ENCODE measurements at regions not wholly inside any gene's neighbourhood (a gene's known extent, or its start where the extent isn't known, plus 50 kb on each side); places are given as distances from the start of the nearest gene placed in this dataset.

DNA sequence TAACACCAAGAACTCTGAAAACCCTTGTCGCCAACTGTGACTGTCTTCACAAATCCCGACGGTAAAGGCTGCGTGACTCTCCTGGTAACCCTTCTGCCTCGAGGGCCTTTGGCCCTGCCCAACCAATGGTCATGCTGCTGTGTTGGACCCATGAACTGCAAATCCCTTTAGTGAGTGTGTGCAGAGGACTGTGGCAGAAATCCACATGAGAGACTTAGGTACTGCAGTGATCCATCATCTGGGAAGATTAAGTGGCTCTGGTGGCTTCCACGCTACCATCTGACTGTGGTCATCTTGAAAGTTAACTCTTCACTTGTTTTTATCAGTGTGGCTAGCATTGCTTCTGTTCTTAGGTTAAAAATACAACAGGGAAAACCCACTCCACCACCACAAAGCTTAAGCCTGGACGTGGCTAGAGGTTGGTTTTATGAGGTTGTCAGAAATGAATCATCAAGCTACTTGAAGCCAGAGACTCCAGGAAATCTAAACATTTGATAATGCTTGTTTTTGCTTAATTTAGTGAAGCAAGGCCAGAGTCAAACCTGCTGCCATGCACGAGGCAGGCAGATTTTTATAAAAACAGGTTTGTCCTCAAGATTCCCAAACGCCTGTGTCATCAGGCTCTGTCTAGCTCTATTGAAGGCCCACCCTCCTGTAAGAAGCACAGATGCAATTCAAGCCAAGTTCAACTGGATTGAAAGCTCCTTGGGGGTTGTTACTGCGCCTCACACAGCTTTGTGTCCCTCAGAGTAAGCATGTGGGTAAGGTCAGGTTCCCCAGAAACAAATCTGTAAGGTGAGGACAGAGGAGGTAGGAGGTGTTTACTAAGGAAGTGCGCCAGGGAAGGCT is 52.7 kb upstream of the ERCC6L2 start:
- FAIRE-seq = no peak

DNA sequence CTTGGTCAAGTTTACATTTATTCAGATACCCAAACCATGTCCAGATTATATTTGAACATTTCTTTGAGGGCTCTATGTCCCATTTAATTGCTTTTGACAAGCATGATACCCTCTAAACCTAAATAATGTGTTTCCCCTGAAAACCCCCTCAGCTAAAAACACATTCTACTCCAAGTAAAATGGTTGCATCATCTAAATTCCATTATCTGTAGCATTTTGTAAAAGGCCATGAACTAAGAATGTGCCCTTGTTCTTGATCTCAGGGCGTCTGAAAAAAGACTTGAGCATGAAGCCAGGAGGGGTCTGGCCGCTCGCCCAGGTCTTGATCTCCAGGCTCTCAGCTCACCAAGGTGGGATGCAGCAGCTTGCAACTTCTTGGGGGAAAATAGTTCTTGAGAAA is 53.5 kb upstream of the ERCC6L2 start:
- FAIRE-seq = no peak

GRCh38 chr9:95820074-95820473 is 55.4 kb upstream of the ERCC6L2 start:
- FAIRE-seq = no peak

GRCh38 chr9:95819636-95820035 is 55.9 kb upstream of the ERCC6L2 start:
- FAIRE-seq = no peak

DNA sequence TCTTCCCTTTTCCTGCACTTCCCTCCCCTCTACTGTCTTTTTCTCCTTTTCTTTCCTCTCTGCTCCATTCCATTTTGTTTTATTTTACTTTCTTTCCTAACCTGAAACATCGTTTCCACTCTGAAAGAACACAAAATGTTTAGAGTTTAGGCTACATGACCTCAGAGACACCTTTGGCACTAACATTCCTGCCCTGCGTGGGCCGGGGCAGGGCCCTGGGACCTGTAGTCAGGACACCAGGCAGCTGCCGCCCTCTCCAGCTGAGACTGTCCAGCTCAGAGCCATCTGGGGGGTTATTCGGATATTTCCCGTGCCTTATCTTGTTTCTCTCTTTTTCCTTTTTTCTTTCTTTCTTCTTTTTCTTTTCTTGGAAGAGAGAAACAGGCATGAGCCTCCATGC is 58.3 kb upstream of the ERCC6L2 start:
- no peak for FAIRE-seq

GRCh38 chr9:95816716-95817115 is 58.8 kb upstream of the ERCC6L2 start:
- no peak for FAIRE-seq

DNA sequence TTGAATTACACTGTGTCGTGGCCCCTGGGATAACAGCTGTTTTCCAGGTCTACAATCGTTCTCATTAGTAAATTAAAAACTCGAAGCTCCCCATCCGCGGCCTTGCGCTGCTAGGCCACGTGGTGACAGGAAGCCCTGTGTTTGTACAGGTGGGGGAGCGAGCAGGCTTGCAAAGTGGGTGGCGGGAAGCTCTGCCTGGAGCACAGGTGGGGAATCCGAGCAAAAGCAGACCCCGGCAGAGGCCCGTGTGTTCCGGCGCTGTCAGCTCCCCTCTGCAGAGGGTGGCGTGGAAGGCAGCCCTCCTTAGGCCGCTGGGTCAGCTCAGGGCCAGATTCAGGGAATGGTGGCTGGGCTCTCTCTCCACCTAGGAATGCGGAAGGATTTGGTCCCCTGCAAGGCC is 59.5 kb upstream of the ERCC6L2 start:
- no peak for FAIRE-seq

DNA sequence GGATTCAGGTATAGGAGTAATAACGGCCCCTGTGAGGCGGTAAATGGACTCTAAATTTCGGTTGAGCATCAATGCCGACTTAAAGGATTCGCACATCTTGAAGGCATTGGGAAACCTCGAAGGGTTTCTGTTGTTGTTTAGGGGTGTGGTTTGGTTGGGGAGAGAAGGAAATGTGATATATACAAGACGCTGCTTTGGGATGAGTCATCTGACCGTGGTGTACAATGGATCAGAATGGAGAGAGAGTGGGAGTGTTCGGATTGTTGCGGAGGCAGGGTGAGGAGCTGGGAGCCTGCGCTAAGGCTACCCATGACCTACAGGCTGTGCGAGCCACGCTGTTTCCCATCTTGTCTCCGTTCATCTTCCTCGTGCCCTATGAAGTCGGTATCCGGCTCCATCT is 60.4 kb upstream of the ERCC6L2 start:
- no peak for FAIRE-seq

GRCh38 chr9:95813923-95814322 is 61.6 kb upstream of the ERCC6L2 start:
- no peak for FAIRE-seq

DNA sequence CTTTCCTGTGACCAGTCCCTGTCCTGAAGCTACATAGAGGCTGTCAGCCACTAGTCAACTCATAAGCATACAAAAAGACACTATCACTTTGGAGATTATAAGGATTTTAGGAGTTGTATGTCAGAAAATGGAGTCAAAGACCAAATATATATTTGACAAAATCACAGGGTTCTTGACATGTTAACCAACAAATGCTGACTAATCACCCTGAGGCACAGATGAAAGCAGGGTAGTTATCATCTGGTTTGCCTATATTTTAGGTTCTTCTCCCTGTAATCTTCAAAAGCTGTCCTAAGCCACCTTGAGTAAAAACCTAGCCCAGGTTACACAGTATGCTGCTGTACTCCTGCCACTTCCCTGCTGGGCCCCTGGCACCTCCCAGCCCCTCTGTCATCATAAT is 64.7 kb upstream of the ERCC6L2 start:
- no peak for FAIRE-seq

DNA sequence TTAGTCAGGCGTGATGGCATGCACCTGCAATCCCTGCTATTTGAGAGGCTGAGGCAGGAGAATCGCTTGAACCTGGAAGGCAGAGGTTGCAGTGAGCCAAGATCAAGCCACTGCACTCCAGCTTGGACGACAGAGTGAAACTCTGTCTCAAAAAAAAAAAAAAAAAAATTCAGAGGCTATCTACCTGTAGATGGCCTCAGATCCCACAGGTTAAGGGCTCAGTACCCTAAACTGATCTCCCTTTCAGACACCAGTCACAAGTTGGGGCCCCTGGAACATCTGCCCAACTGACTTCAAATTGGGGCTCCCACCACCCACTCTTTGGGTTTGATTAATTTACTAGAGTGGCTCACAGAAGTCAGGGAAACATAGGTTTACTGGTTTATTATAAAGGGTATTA is 65.4 kb upstream of the ERCC6L2 start:
- no peak for FAIRE-seq

GRCh38 chr9:95809686-95810085 is 65.8 kb upstream of the ERCC6L2 start:
- FAIRE-seq = no peak

DNA sequence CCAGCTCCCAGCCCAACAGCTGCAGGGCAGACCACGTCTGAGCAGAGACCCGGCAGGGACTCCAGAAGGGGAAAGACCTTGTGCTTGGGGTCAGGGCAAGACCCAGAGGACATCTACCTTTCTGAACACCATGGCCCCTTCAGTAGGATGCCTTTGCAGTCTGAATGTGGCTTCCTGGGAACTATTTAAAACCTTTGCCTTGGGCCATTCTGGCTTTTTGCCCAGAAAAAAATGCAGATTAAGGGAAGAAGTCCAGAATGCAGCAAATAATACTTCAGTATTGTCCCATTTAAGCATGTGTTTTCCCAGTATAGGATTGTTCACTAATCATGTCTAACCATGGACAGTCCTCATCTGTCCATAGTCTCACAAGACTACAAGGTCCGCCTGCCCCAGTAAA is 67.5 kb upstream of the ERCC6L2 start:
- FAIRE-seq = no peak

- no peak for FAIRE-seq
These were observed 68.1 kb upstream of the ERCC6L2 start for GRCh38 chr9:95807326-95807947.

DNA sequence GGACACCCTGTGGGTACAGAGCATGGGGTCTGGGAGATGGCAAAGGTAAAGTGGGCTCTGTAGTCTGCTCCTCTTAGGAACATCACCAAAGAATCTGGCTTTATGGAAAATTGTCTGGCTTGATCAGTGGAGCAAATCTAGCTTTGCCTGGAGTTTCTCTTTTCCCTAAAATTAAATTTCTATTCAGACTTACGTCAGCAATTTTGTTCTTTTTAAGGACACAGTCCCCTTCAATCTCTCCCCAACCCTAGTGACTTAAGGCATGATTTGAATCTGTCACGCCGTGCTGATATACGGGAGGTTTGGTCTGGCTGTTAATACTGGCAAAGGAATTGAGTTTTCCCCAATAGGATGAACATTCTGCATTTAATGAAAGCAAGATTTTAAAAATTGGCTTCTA is 72.3 kb upstream of the ERCC6L2 start:
- FAIRE-seq = no peak

DNA sequence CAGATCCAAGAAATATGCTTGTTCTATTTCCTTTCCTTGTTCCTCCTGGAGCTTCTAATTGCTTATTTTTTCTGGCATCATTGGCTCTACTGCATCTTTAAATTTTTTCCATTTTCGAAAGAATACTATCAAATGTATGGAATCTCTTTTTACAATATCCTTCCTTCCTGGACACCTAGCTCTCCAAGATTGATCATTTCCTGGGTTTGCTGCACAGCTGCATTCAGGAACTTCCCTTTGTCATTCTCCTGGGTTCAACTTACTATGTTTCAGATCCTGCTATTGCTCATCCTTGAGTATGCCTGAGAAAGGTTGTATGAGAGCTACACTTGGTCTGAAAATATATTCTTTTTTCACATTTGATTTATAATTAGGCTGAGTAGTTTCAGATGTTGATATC is 73.7 kb upstream of the ERCC6L2 start:
- FAIRE-seq = no peak

DNA sequence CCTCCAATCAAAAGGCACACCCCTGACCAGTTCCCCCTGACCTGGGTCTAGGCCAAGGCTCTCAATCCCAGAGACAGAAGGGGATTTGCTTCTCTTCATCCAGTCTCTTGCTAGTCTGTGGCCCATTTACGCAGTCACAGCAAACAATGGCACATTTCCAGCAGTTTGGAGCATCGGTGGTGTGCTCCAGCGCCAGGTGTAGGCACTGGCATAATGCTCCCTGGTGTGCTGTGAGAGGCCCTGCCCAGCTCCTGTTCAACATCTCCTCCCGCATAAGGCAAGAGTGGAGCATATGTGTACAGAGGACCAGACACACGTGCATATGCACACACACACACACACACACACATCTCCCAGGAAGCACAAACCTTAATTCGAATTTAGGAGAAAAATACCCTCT is 79.5 kb upstream of the ERCC6L2 start:
- no peak for FAIRE-seq

GRCh38 chr9:95793924-95794828 is 81.3 kb upstream of the ERCC6L2 start:
- no peak for FAIRE-seq

DNA sequence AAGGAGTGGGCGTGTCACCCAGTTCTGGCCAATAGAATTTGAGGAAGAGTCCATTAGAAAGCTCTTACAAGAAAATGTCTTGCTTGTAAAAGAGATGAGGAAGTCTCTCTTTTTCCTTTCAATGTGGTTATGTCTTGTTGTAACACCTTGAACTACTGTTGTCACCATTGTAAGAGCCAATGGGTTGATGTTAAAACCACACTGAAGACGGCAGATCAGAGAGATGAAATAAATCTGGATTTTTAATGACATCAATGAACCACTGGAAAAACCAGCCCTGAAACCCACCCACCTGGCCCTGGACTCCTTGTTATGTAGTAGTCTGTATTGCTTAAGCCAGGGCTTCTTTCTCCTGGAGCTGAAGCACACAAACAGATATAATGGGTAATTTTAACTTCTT is 83.8 kb upstream of the ERCC6L2 start:
- FAIRE-seq = no peak

DNA sequence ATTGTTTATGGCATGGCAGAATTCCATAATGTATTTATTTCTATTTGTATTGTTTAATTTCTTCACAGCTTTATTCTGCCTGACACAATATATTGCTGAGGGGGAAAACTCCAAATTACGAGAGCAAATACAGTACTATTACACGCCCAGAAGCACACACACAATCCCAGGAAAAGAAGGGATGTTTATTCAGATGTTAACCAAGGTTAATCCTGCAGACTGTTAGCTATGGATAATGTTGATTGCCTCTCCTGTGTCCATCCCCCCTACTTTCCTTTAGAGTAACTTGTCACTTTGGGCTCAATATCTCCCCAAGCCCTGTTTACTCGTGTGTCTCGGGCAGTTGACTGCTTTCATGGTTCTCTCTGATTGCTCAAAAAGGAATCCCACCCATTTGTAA is 84.2 kb upstream of the ERCC6L2 start:
- FAIRE-seq = no peak

GRCh38 chr9:95788521-95788991 is 86.9 kb upstream of the ERCC6L2 start:
- no peak for FAIRE-seq

- no peak for FAIRE-seq
These were observed 87.5 kb upstream of the ERCC6L2 start for GRCh38 chr9:95788021-95788420.

GRCh38 chr9:95785209-95785608 is 90.3 kb upstream of the ERCC6L2 start:
- FAIRE-seq = no peak
